SK-N-MC (cell line): ENCODE measurements at regions not wholly inside any gene's neighbourhood (a gene's known extent, or its start where the extent isn't known, plus 50 kb on each side); places are given as distances from the start of the nearest gene placed in this dataset.
A peak's percentile ranks its signal among the peaks of the same experiment; 100 is the strongest.
"Not testable (repeated sequence)": the region's sequence is repeated elsewhere in the genome, so short reads cannot be mapped to it uniquely, and the experiment has no call there.

Source experiments
- DNase-seq: peaks from one replicate; pipeline ENCODE4 v3.0.0-alpha.2; 2011; ENCODE audit warnings: low read depth, low spot score
- H3K27ac ChIP-seq: fragments of 200-600 bp; sonication (generic); 2 replicates; pipeline ENCODE4 v1.5.1; 2016; ENCODE audit warnings: mixed run types
- H3K36me3 ChIP-seq: fragments of 200-600 bp; sonication (generic); 2 replicates; pipeline ENCODE4 v1.6.1; 2017; ENCODE audit warnings: antibody characterized with exemption, low read length, mixed read lengths; ENCODE audit not compliant: insufficient read depth
- H3K4me3 ChIP-seq: fragments of 200-600 bp; sonication (generic); 2 replicates; pipeline ENCODE4 v1.5.1; 2016
- H3K9ac ChIP-seq: fragments of 200-600 bp; sonication (generic); 2 replicates; pipeline ENCODE4 v1.8.0; 2017; ENCODE audit warnings: mixed run types, mixed read lengths; ENCODE audit not compliant: insufficient read length
- H3K9me3 ChIP-seq: fragments of 200-600 bp; sonication (generic); 2 replicates; pipeline ENCODE4 v1.6.1; 2017; ENCODE audit warnings: low read depth, mild to moderate bottlenecking, antibody characterized with exemption, low read length, moderate library complexity, mixed read lengths
- EZH2 ChIP-seq: fragments of 200-600 bp; sonication (generic); IDR thresholded peaks from one replicate; pipeline ENCODE4 v1.6.1; 2017; ENCODE audit warnings: antibody characterized with exemption
- FOXP2 ChIP-seq: optimal IDR thresholded peaks from 2 replicates; pipeline ENCODE3; 2011; ENCODE audit warnings: mild to moderate bottlenecking, moderate library complexity; ENCODE audit not compliant: insufficient read depth; ENCODE audit errors: extremely low read length, control extremely low read depth
- POLR2AphosphoS5 ChIP-seq: IDR thresholded peaks from 2 replicates; pipeline ENCODE4 v1.6.1; 2012; ENCODE audit warnings: mild to moderate bottlenecking, low read depth, low read length, borderline replicate concordance

DNA sequence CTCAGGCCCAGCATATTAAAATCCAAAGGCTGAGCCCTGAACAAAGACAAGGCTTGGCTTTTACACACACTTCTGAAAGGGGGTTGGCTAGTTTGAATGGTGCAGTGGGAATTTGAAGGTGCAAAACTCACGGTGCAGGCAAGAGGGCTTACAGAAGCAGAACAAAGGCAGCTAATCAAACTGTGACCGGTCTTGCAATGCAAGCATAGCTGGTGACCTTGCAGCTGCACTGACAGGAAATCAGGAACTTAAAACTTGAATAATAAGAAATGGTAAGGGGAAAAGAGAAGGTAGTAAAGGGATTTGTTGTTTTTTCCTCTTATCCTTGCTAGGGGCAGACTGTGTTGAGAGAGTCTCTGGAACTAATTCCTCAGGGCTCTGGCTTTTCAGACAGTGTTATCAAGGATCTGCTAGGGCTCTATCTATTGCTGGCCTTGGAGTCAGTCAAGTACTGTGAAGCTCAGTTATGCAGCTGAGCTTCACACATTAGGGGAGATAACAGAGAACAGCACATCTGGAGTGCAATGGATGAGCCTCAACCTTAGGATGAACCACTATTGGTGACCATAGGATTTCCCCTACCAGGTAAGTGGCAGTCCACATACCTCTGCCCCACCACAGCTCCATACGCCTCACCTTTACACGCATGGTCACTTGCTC lies 97.6 kb downstream of the PPIAL4G start:
- no peak overlapping the region for H3K9ac ChIP-seq

GRCh38 chr1:148383966-148384365 lies 99.1 kb downstream of the PPIAL4G start:
- Histone ChIP-seq H3K9me3 (no peaks in the 10 kb centered on the region), H3K9ac (no peak overlapping the region), H3K4me3 (no peak overlapping the region), H3K27ac (no peak overlapping the region), H3K36me3 (no peaks in the 10 kb centered on the region)
- TF ChIP-seq FOXP2 (no peak), POLR2AphosphoS5 (no peak), EZH2 (no peak)
- DNase-seq: no peak

More for the DNA sequence above, 97.6 kb downstream of the PPIAL4G start:
- Histone ChIP-seq H3K36me3 (no peaks in the 10 kb centered on the region), H3K27ac (no peak overlapping the region), H3K9me3 (no peaks in the 10 kb centered on the region), H3K4me3 (no peak overlapping the region)
- TF ChIP-seq EZH2 (no peak), FOXP2 (no peak), POLR2AphosphoS5 (no peak)
- DNase-seq: no peak

GRCh38 chr1:148379697-148380096 lies 103.4 kb downstream of the PPIAL4G start:
- no peak overlapping the region for H3K9ac ChIP-seq

DNA sequence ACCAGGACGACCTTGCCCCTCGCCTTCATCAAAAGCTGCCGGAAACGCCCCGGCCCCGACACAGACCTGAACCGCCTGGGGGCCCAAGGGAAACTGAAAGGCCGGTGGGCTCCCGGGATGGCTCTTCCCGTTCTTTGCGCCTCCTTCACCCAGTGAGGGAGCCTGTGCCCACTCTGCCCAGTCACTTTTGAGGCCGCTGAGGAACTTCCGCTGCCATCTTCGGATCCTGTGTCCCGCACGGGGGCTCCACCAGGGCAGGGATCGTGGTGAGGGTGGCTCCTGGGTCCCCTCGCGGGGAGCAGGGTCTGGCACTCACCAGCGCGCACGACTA lies 104.0 kb downstream of the PPIAL4G start:
- no peak for DNase-seq
- Histone ChIP-seq H3K9me3 (no peaks in the 10 kb centered on the region), H3K4me3 (no peak overlapping the region), H3K27ac (no peak overlapping the region), H3K9ac (no peak overlapping the region), H3K36me3 (no peaks in the 10 kb centered on the region)
- TF ChIP-seq POLR2AphosphoS5: no peak
- no peak for TF ChIP-seq FOXP2
- TF ChIP-seq EZH2: no peak

More at GRCh38 chr1:148379697-148380096, 103.4 kb downstream of the PPIAL4G start:
- TF ChIP-seq EZH2: no peak
- TF ChIP-seq FOXP2: no peak
- no peak for TF ChIP-seq POLR2AphosphoS5
- Histone ChIP-seq H3K27ac (no peak overlapping the region), H3K9me3 (no peaks in the 10 kb centered on the region), H3K4me3 (no peak overlapping the region), H3K36me3 (no peaks in the 10 kb centered on the region)
- DNase-seq: no peak

GRCh38 chr1:148377992-148378391 lies 105.1 kb downstream of the PPIAL4G start:
- H3K9me3 ChIP-seq, H3K9ac ChIP-seq, H3K4me3 ChIP-seq, DNase-seq, H3K36me3 ChIP-seq, H3K27ac ChIP-seq: not testable (repeated sequence)

DNA sequence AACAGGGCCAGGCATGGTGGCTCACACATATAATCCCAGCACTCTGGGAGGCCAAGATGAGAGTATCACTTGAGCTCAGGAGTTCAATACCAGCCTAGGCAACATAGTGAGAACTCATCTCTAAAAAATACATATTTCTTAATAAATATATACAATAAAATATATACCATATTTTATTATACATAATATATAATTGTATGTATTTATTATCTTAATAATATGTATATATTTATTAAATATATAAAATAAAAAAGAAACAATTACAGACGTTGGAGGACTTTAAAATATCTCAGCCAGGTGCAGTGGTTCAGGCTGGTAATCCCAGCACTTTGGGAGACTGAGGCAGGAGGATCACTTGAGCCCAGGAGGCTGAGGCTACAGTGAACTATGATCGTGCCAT lies 106.1 kb downstream of the PPIAL4G start:
- DNase-seq, H3K9me3 ChIP-seq, H3K36me3 ChIP-seq, H3K27ac ChIP-seq, H3K9ac ChIP-seq, H3K4me3 ChIP-seq: not testable (repeated sequence)

- H3K27ac ChIP-seq: no peak overlapping the region
- DNase-seq: no peak
- no peak overlapping the region for H3K4me3 ChIP-seq
- no peaks in the 10 kb centered on the region for H3K9me3 ChIP-seq
- TF ChIP-seq FOXP2: no peak
- TF ChIP-seq EZH2: no peak
- TF ChIP-seq POLR2AphosphoS5: no peak
- no peaks in the 10 kb centered on the region for H3K36me3 ChIP-seq
- no peak overlapping the region for H3K9ac ChIP-seq
Measured at GRCh38 chr1:148374101-148374500, 109.0 kb downstream of the PPIAL4G start.

GRCh38 chr1:148373192-148373925 lies 109.7 kb downstream of the PPIAL4G start:
- DNase-seq: no peak
- Histone ChIP-seq H3K9ac (no peak overlapping the region), H3K36me3 (no peaks in the 10 kb centered on the region), H3K9me3 (no peaks in the 10 kb centered on the region), H3K4me3 (no peak overlapping the region), H3K27ac (no peak overlapping the region)
- no peak for TF ChIP-seq POLR2AphosphoS5
- TF ChIP-seq FOXP2: no peak
- no peak for TF ChIP-seq EZH2

DNA sequence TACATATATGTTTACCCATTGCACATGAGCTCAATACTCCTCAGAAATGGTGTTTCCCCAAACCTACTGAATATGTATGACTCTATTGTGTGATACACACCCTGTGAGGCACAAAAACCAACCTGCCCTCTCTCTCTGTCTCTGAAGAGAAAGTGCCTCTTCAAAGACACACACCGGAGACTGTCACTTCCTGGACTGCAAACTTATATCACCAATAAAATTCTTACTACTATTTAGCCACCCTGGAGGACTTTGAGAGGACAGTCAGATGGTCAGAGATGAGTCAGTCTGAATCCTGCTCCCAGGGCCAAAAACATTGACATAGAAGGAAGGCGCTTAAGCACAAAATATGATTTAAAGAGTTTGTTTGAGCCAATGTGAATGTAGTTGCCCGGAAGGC lies 110.4 kb downstream of the PPIAL4G start:
- no peaks in the 10 kb centered on the region for H3K9me3 ChIP-seq
- H3K4me3 ChIP-seq: no peak overlapping the region
- H3K9ac ChIP-seq: no peak overlapping the region
- no peak overlapping the region for H3K27ac ChIP-seq
- no peak for DNase-seq
- H3K36me3 ChIP-seq: no peaks in the 10 kb centered on the region
- TF ChIP-seq EZH2 (no peak), POLR2AphosphoS5 (no peak), FOXP2 (no peak)

DNA sequence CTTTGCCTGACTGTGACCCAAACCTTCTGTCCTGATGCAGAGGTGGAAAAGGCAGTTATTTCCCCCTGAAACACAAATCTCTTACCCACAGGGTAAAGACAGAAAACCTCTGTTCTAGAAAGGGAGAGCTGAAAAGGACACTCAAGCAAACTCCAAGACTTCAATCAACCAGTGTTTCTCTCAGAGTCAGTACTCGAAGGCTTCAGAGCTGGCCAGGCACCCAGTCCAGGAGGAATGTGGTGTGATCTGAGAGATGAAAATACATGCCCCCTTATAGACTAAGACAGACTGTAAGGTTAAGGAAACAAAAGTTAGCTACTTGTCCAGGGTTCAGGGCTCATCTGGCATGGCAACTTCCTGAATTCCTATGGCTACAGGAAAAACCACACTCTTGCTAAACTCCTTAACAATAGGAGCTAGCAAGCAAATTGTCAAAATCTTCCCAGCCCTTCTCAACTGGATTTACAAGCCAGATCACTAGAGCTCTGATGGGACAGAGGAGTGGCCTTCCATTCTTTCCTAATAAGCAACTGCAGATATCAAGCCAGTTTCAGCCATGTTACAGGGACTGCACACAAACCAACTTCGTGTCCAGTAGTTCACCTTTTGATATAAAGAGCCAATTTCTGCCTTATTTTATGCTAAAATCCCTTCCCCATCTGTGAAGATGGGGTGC lies 110.9 kb downstream of the PPIAL4G start:
- not testable (repeated sequence) for H3K9me3 ChIP-seq, H3K36me3 ChIP-seq, H3K27ac ChIP-seq, H3K4me3 ChIP-seq, H3K9ac ChIP-seq, DNase-seq

DNA sequence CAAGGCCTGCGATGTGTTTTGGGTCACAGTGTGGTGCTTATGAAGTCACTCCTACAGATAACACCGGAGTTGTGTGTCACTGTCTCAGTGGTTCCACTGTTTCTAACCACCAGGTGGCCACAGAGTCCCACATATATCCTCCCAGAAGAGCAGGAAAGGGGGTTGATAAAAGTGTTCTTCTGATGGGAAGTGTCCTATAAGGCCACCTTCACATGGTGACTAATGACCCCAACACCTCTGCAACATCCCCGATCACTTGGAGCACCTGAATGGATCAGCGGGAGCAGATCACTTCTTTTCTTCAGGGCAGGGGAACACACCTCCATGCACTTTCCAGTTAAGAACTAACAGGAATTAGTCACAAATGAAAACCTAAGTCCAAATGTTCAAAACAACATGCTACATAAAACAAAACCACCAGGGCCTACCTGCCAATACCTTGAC lies 111.5 kb downstream of the PPIAL4G start:
- H3K9me3 ChIP-seq, H3K9ac ChIP-seq: not testable (repeated sequence)
- DNase-seq: peak; percentile 34

DNA sequence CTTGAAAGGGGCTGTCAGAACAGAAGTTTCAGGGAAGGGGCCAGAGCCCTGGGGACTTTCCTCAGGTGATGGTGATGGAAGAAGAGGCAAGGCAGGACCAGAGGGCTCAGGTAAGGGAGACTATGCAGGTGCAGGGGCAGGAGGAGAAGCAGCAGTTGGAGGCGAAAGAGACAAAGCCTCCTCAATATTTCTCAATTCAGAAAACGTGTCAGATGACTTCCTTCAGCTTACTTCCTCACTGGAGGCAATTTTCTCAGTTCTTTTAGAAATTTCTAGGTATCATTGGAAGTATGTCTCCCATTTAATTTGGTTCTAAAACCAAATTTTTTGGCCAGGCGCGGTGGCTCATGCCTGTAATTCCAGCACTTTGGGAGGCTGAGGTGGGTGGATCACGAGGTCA lies 112.4 kb downstream of the PPIAL4G start:
- H3K9me3 ChIP-seq, H3K27ac ChIP-seq, H3K4me3 ChIP-seq, DNase-seq, H3K9ac ChIP-seq, H3K36me3 ChIP-seq: not testable (repeated sequence)

More for the DNA sequence above, 111.5 kb downstream of the PPIAL4G start:
- H3K36me3 ChIP-seq, H3K27ac ChIP-seq, H3K4me3 ChIP-seq: not testable (repeated sequence)
